Forelimb muscle (tissue), 1 donor: ENCODE measurements at regions not wholly inside any gene's neighbourhood (a gene's known extent, or its start where the extent isn't known, plus 50 kb on each side); places are given as distances from the start of the nearest gene placed in this dataset.
A peak's percentile ranks its signal among the peaks of the same experiment; 100 is the strongest.

Experiments
- DNase-seq: peaks from one replicate; pipeline ENCODE4 v3.0.0-alpha.2; 2013; ENCODE audit warnings: low read depth

GRCh38 chr9:28810388-28811075 is 1237.3 kb upstream of the C9orf72 start:
- no peak for DNase-seq

DNA sequence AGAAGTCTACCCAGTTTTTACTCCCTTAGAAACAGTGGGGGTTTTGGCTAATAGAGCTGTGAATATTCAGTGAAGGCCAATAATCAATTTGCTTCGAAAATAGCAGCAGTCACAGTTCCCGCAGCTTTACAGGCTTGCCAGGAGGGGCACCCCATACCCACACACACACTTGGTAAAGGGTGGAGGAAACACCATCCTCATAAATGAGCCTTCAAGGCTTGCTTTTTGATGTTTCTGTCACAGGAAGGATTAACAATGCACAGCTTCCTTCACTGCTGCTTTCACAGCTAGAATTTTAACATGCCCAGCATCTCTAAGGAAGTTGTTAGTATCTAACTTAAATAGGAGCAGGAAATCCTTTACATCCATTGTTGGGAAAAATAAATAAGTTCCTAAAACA is 1247.5 kb upstream of the C9orf72 start:
- DNase-seq = no peak

GRCh38 chr9:28821240-28821639 is 1248.0 kb upstream of the C9orf72 start:
- DNase-seq = no peak

DNA sequence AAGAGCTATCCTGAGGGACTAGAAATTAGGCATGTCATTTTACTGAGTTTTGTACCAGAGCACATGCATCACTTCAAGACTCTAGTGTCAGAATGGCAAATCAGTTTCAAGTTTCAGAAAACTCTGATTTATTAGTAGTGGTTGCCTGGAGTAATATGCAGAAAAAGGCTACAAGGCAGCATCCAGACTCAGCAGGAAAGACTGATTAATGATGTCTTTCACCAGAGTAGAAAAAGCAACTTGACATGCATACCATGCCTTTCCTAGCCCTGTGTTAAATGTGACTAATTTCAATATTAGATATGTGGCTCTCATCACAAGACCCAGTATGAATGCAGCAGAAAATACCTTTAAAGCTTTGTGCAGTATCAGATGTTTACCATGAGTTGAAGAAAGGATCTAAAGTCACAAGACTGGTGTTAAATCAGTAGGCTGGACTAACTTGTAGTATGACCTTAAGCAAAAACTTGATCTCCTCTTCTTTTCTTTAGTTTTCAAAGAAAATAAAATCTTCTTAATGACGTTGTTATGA is 1251.2 kb upstream of the C9orf72 start:
- no peak for DNase-seq

GRCh38 chr9:28832168-28832770 is 1259.0 kb upstream of the C9orf72 start:
- DNase-seq = peak; percentile 22

DNA sequence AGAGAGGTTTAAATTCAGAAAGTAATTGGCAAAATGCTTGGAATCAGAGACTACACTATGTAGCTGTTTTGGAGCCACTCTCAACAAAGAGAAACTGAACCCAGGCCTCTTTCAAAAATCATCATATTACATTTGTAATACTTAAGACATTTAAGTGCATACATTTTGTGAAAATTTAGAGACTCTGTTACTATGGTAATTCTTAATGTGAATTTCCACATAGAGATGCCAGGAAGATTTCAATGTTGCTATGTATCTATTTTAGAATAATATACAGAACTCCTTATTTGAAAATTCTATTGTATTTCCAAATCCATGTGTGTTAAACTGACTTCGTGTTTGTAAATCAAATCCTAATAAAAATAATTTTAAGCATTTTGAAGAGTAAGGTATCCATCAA is 1260.9 kb upstream of the C9orf72 start:
- peak; percentile 16 for DNase-seq

DNA sequence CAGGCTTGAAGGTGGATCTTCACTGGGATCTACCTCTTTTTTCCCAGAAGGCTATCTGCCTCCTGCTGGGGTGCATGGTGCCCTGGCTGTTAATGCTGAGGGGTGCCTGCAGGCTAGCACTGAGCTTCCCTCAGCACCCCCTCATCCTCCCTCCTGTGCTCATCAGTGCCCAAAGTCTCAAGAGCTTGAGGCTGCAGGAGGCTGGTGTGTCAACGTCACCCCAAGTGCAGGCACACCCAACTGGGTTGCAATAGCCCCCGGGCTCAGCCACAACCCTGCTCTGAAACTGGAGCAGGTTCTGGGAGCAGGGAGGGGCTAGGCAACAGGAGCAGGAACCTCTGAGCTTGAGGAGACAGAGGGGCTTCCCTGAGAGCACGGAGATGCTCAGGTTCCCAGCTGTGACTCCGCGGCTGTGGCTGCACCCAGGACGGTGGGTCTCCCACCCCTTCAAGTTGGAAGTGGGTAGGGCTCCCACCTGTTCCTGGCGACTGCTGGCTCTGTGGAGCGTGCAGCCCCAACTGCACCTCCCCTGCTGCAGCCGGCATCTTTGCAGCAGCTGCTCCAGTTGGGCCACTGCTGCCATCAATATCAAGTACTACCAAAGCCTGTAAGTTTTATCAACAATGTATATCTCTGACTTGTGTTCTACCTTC is 1266.6 kb upstream of the C9orf72 start:
- DNase-seq = no peak

- DNase-seq = no peak
These were observed 1268.5 kb upstream of the C9orf72 start for GRCh38 chr9:28841775-28842174.

DNA sequence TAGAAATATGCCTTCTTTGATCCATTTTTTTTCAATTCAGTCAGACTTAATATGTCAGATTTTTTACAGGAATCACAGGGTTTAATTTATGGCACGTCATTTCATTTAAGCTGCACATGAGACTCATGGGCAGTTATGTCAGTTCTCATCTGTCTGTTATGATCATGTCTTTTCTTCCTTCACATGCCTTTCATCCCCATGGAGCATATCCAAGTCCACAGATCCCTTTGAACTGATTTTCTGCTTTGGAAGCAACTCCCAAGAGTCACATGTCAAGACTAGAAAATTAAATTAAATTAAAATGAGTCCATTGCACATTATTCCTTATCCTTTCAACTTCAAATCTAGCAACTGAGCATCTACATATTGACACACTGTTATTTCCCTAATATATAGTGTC is 1274.0 kb upstream of the C9orf72 start:
- DNase-seq = no peak

GRCh38 chr9:28848671-28849070 is 1275.4 kb upstream of the C9orf72 start:
- no peak for DNase-seq

GRCh38 chr9:28853477-28853876 is 1280.2 kb upstream of the C9orf72 start:
- DNase-seq = no peak

- DNase-seq = no peak
These were observed 1293.7 kb upstream of the C9orf72 start for GRCh38 chr9:28866951-28867350.

DNA sequence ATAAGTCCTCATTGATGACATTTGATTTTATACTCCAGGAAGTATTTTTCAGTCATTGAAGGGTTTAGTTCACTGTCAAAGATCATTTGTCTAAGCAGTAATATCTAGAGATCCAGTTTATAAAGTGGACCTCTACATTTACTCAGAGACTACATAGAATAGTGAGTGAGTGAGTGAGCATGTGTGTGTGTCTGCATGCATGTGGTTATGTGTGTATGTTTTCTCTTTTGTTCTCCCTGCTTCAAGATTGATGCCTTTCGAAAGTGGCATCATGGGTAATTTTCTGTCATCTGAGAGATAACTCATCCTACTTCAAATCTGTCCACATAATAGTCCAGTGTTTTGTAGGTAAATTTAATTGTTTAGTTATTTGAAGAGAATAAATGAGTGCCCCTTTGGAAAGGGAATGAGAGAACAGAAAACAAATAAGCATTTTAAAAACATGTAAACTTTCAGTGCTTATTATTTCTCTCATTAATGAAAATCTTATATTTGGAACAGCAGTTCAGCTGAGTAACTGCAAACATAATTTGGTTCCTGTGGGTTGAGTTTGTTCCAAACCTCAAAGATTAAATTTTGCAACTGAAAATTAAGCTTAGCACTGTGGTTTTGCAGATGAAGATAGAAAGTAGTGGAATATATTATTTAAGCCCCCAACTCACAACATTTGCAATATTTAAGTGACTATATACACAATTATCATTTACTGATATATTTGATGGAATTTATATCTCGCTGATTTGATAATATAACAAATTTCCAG is 1295.1 kb upstream of the C9orf72 start:
- DNase-seq = no peak

DNA sequence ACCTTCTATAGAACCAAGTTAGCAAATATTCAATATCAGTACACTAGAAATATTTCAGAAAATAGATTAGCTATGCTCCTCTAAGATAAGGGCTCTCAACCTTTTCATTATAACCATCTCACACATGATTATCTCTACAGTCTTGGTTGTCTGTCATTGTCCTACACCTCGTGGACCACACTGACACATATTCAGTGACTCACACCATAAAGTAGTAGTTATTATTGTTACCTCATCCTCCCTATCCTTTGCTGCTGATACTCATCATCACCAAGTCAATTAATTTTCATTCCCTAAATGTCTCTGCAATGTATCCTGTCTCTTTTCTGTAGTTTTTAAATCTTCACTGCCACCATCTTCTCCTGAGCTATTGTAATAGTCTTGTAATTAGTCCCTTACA is 1309.2 kb upstream of the C9orf72 start:
- no peak for DNase-seq

GRCh38 chr9:28883234-28883633 is 1310.0 kb upstream of the C9orf72 start:
- no peak for DNase-seq

DNA sequence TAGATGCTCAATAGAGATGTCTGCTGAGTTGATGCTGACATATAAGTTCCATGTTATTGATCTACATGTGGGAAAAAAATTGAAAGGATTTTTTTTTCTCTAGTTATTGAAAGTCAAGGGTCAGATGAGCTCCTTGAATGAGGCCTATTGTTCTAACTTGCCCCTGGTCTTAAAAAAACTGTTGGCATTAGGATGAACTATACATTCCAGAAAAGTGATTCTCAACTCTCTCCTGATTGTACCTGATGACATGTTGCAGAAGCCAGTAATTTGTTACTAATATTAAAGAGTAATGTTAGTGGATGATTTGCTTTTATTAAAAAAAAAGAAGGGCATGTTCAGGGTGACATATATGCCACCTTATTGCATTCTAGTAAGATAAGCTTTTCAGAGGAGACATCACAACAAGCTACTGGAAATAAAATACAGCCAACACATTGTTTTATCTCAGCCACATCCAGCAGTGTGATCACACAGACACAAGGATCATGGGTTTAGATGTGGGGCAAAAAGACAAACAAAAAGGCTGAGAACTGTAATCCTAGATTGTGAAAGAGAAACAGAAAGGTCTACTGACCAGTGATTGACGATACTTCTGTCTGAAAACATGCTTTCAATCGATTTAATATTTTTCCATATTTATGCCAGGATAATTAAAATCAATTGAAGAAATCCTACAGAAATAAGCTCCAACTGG is 1314.1 kb upstream of the C9orf72 start:
- no peak for DNase-seq

- no peak for DNase-seq
These were observed 1315.5 kb upstream of the C9orf72 start for GRCh38 chr9:28888806-28889205.

DNA sequence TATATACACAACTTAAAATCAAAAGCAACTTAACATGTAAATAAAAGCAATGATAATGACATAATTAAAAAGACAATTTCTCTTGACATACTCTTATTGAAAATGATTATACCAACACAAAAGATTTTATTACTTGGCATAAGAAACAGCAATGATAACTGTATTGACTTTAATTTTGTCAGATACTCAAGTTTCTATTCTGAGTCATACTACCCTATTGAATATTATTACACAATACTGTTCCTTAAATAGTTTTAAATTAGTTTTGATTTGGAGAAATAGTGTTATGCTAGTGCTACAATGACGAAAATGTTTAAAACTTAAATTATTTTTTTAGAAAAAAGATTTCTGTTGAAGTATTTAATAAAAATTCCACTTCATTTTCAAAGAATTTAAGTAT is 1319.3 kb upstream of the C9orf72 start:
- no peak for DNase-seq

GRCh38 chr9:28899267-28899666 is 1326.0 kb upstream of the C9orf72 start:
- DNase-seq = no peak

GRCh38 chr9:28899926-28900325 is 1326.6 kb upstream of the C9orf72 start:
- no peak for DNase-seq

- DNase-seq = no peak
These were observed 1327.1 kb upstream of the C9orf72 start for GRCh38 chr9:28900406-28900805.

DNA sequence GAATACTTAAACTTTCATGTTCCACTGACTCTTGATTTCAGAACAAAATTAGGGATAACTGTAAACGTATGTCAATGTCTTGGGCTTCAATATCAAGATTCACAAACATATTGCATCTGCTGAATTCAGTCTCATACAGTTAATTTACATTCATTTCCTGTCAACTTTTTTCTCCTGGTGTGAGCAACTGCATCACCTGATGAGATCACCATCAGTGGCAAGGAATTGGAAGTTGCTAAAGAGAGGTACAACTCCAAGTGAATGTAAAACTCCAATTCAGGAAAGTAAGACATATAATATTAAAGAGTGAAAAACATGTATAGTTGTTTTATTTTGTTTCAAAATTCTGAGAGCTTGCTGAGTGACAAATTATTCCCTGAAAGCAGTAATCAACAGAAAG is 1336.2 kb upstream of the C9orf72 start:
- no peak for DNase-seq
